ENCODE measurements at regions not wholly inside any gene's neighbourhood (a gene's known extent, or its start where the extent isn't known, plus 50 kb on each side); places are given as distances from the start of the nearest gene placed in this dataset.

DNA sequence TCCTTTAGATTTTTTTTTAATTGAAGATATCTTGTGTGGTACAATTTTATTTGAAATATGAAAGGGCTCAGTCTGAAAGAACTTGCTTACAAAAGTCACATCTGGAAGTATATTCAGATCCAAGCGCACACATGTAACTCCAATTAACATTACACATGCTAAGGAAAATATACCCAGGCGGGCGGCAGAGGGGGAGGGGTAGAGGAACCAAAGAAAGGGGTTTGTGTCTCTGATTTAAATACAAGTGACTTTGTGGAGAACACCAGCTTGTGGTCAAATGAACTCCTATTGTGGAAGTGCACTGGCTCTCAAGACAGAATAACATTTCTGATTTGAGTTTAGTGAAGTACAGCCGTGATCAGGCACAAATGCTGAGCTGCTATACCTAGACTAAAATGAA is 280.2 kb upstream of the SOX11 start:
- H3K9me3 ChIP-seq, result no peaks in the 10 kb centered on the region
- H3K27ac ChIP-seq, result no peak overlapping the region
- TF ChIP-seq POLR2A (IDR thresholded peaks at IDR 0.05), result no peak
- TF ChIP-seq, protein P1, sequence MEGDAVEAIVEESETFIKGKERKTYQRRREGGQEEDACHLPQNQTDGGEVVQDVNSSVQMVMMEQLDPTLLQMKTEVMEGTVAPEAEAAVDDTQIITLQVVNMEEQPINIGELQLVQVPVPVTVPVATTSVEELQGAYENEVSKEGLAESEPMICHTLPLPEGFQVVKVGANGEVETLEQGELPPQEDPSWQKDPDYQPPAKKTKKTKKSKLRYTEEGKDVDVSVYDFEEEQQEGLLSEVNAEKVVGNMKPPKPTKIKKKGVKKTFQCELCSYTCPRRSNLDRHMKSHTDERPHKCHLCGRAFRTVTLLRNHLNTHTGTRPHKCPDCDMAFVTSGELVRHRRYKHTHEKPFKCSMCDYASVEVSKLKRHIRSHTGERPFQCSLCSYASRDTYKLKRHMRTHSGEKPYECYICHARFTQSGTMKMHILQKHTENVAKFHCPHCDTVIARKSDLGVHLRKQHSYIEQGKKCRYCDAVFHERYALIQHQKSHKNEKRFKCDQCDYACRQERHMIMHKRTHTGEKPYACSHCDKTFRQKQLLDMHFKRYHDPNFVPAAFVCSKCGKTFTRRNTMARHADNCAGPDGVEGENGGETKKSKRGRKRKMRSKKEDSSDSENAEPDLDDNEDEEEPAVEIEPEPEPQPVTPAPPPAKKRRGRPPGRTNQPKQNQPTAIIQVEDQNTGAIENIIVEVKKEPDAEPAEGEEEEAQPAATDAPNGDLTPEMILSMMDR (IDR thresholded peaks at IDR 0.05), result no peak
- DNase-seq, result no peak
- H3K36me3 ChIP-seq, result no peaks in the 10 kb centered on the region
- intact Hi-C loops (cut with DNase I), result no loop called here
- no peaks in the 10 kb centered on the region for H3K4me1 ChIP-seq
- H3K27me3 ChIP-seq, result no peaks in the 10 kb centered on the region
- 83 to 92% methylated on average over 4 of the region's 4 CpGs for WGBS, 2 donors
- H3K4me3 ChIP-seq (replicated peaks in 1 of 3), result no peak overlapping the region

DNA sequence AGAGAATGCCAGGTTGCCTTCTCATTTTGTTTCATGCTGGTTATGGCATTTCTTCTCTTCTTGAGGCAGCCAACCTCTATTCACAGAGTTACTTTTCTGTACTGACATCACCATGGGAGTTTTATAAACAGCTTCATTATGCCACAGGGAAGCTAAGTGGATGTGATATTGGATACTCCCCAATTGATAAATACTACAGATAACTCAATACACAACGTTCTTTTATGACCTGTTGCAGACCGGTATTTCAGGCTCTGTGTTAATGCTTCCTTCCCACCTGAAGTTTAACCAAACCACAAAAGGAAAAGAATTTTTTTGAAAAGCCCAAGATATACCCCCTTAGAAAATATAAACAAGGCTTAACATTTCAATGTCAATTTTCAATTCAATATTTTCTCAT is 258.3 kb upstream of the SOX11 start:
- H3K4me1 ChIP-seq, result no peaks in the 10 kb centered on the region
- no peaks in the 10 kb centered on the region for H3K9me3 ChIP-seq
- H3K27me3 ChIP-seq, result no peaks in the 10 kb centered on the region
- TF ChIP-seq, protein P1 (IDR thresholded peaks at IDR 0.05), result no peak
- no peak for TF ChIP-seq POLR2A (IDR thresholded peaks at IDR 0.05)
- DNase-seq, result no peak
- 61% methylated on average over 2 of the region's 2 CpGs for WGBS, 2 donors
- intact Hi-C loops (cut with DNase I), result no loop called here
- H3K4me3 ChIP-seq (replicated peaks in 1 of 3), result no peak overlapping the region
- H3K27ac ChIP-seq, result no peak overlapping the region
- no peaks in the 10 kb centered on the region for H3K36me3 ChIP-seq

GRCh38 chr2:5437375-5437774 is 254.8 kb upstream of the SOX11 start:
- Histone ChIP-seq H3K27ac (no peak overlapping the region), H3K36me3 (no peaks in the 10 kb centered on the region), H3K4me3 (replicated peaks in 1 of 3) (no peak overlapping the region), H3K27me3 (no peaks in the 10 kb centered on the region), H3K9me3 (no peaks in the 10 kb centered on the region), H3K4me1 (no peaks in the 10 kb centered on the region)
- no peak for DNase-seq
- TF ChIP-seq POLR2A (IDR thresholded peaks at IDR 0.05), result no peak
- intact Hi-C loops (cut with DNase I), result no loop called here
- WGBS, 2 donors, result 88 to 92% methylated on average over 4 of the region's 4 CpGs

GRCh38 chr2:5440174-5440573 is 252.0 kb upstream of the SOX11 start:
- TF ChIP-seq, protein P1 (IDR thresholded peaks at IDR 0.05), result no peak
- no peak for TF ChIP-seq POLR2A (IDR thresholded peaks at IDR 0.05)
- WGBS, 2 donors, result 90 to 100% methylated on average over 1 of the region's 1 CpG
- Histone ChIP-seq H3K4me1 (no peaks in the 10 kb centered on the region), H3K36me3 (no peaks in the 10 kb centered on the region), H3K27me3 (no peaks in the 10 kb centered on the region), H3K27ac (no peak overlapping the region), H3K4me3 (replicated peaks in 1 of 3) (no peak overlapping the region), H3K9me3 (no peaks in the 10 kb centered on the region)
- intact Hi-C loops (cut with DNase I), result no loop called here
- DNase-seq, result no peak

GRCh38 chr2:5442736-5443135 is 249.4 kb upstream of the SOX11 start:
- intact Hi-C loops (cut with DNase I), result no loop called here
- Histone ChIP-seq H3K27ac (no peak overlapping the region), H3K9me3 (no peaks in the 10 kb centered on the region), H3K36me3 (no peaks in the 10 kb centered on the region), H3K27me3 (no peaks in the 10 kb centered on the region), H3K4me1 (no peaks in the 10 kb centered on the region), H3K4me3 (replicated peaks in 1 of 3) (no peak overlapping the region)
- no peak for TF ChIP-seq POLR2A (IDR thresholded peaks at IDR 0.05)
- TF ChIP-seq, protein P1 (IDR thresholded peaks at IDR 0.05), result no peak
- WGBS, 2 donors, result 91 to 99% methylated on average over 9 of the region's 9 CpGs
- DNase-seq, result no peak

DNA sequence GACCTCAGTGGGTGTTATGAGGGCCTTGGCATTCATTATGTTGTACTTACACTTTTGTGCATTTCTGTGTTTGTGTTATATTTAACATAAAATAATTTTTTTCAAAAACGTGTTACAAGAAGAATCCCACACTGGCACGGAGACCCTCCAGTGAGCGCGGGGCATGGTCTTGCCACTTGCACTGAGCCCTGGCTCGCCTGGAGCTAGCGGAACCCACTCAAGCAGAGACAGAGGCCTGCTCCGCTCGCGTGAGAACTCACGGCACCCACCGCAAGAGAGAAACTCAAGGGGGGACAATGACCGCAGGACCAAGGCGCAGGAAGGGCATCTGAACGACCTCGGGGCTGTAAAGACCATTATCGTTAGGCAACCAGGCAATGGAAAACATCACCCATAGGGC is 248.0 kb upstream of the SOX11 start:
- no peak overlapping the region for H3K27ac ChIP-seq
- no peak for TF ChIP-seq POLR2A (IDR thresholded peaks at IDR 0.05)
- TF ChIP-seq, protein P1 (IDR thresholded peaks at IDR 0.05), result no peak
- no peak for DNase-seq
- no peaks in the 10 kb centered on the region for H3K27me3 ChIP-seq
- H3K4me3 ChIP-seq (replicated peaks in 1 of 3), result no peak overlapping the region
- H3K36me3 ChIP-seq, result no peaks in the 10 kb centered on the region
- whole genome bisulfite sequencing, 2 donors, result 94 to 96% methylated on average over 16 of the region's 16 CpGs
- no peaks in the 10 kb centered on the region for H3K4me1 ChIP-seq
- H3K9me3 ChIP-seq, result no peaks in the 10 kb centered on the region
- intact Hi-C loops (cut with DNase I), result no loop called here

Data from thyroid gland (tissue), 4 donors.